A673 (cell line): ENCODE measurements at regions not wholly inside any gene's neighbourhood (a gene's known extent, or its start where the extent isn't known, plus 50 kb on each side); places are given as distances from the start of the nearest gene placed in this dataset.

Source experiments
- BruUV-seq: library from RNA; stranded (reverse); fragments of 400-500 nt; replicated peaks from 2 replicates; lab custom pipeline; 2021; lab: Mats Ljungman, UMichigan
- CTCF ChIA-PET: fragments of 300-600 bp; sonication (Branson Sonifier 250); formaldehyde crosslinking; loops from one replicate; lab custom pipeline; 2022; ENCODE audit warnings: antibody characterized with exemption; lab: Charles Lee
- POLR2A ChIA-PET: fragments of 300-600 bp; sonication (Branson Sonifier 250); formaldehyde crosslinking; loops from one replicate; lab custom pipeline; 2022; ENCODE audit warnings: antibody characterized with exemption; ENCODE audit not compliant: low non-redundant PET; lab: Charles Lee
- DNase-seq: peaks from one replicate; pipeline ENCODE4 v3.0.0-alpha.2; 2015; ENCODE audit warnings: low spot score
- H3K27ac ChIP-seq: fragments of 200-600 bp; sonication (generic); 2 replicates; pipeline ENCODE4 v1.5.1; 2016; ENCODE audit warnings: mixed run types, low read depth, mild to moderate bottlenecking, mixed read lengths, antibody characterized with exemption, low read length; ENCODE audit not compliant: poor library complexity, severe bottlenecking
- H3K27me3 ChIP-seq: fragments of 200-600 bp; sonication (generic); replicated peaks from 2 replicates; pipeline ENCODE4 v1.6.1; 2017; ENCODE audit warnings: mixed run types, low read depth, mild to moderate bottlenecking, mixed read lengths, antibody characterized with exemption, low read length; ENCODE audit not compliant: insufficient read depth, poor library complexity
- H3K36me3 ChIP-seq: fragments of 200-600 bp; sonication (generic); 2 replicates; pipeline ENCODE4 v1.6.1; 2016; ENCODE audit warnings: mixed run types, mild to moderate bottlenecking, mixed read lengths, antibody characterized with exemption, low read length; ENCODE audit not compliant: insufficient read depth, poor library complexity, severe bottlenecking
- H3K4me1 ChIP-seq: fragments of 200-600 bp; sonication (generic); 2 replicates; pipeline ENCODE4 v1.6.1; 2017; ENCODE audit warnings: mixed run types, mild to moderate bottlenecking, mixed read lengths, antibody characterized with exemption, low read length; ENCODE audit not compliant: insufficient read depth, poor library complexity, severe bottlenecking
- H3K4me3 ChIP-seq: fragments of 200-600 bp; sonication (generic); 2 replicates; pipeline ENCODE4 v1.5.1; 2016; ENCODE audit warnings: low read depth, mixed run types, mild to moderate bottlenecking, mixed read lengths, low read length; ENCODE audit not compliant: poor library complexity, severe bottlenecking
- H3K9me3 ChIP-seq: fragments of 200-600 bp; sonication (generic); 2 replicates; pipeline ENCODE4 v1.6.1; 2016; ENCODE audit warnings: mixed run types, low read depth, mild to moderate bottlenecking, mixed read lengths, antibody characterized with exemption, low read length; ENCODE audit not compliant: poor library complexity, severe bottlenecking
- EZH2 ChIP-seq: fragments of 200-600 bp; sonication (generic); IDR thresholded peaks from 2 replicates; pipeline ENCODE4 v1.6.1; 2017; ENCODE audit warnings: borderline replicate concordance, low read depth, mild to moderate bottlenecking, mixed read lengths, antibody characterized with exemption, low read length; ENCODE audit not compliant: poor library complexity, severe bottlenecking
- intact Hi-C: fragments of 100-400 bp; cut with micrococcal nuclease; formaldehyde crosslinking; loops from one replicate; pipeline ENCODE4 v1.10.0; 2022; ENCODE audit not compliant: unreplicated experiment
- TF ChIP-seq, protein P1 (sequence below): fragments of 300-800, 200-600 bp; sonication (generic); conservative IDR thresholded peaks from 2 replicates; pipeline ENCODE4 v1.5.1; 2017; ENCODE audit warnings: low read depth, mild to moderate bottlenecking, antibody characterized with exemption, low read length, moderate library complexity, mixed read lengths

DNA sequence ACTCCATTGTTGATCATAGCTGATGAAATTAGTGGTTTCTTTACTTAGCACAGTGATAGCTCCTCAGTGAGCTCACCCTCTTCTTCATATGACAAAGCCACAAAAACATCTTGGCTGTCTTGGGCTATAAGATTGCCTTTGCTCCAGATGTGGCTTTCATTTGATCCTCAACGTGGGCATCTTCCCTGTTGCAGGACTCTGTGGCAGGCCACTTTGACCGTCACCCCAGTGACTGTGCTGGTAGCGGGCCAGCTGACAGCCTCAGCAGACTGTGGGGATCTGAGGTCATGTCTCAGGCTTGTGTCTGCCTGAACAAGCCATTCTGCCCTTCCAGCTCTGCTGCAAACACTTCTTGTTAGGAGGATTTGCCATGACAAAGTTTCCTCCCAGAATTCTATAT is 422.2 kb downstream of the NR2F1-AS1 start:
- Histone ChIP-seq H3K4me1 (no peaks in the 10 kb centered on the region), H3K27me3 (no peaks in the 10 kb centered on the region), H3K36me3 (no peaks in the 10 kb centered on the region), H3K4me3 (no peak overlapping the region), H3K9me3 (no peaks in the 10 kb centered on the region), H3K27ac (no peak overlapping the region)
- ChIA-PET POLR2A (no interaction called here), CTCF (no interaction called here)
- no peak for DNase-seq
- TF ChIP-seq, protein P1, sequence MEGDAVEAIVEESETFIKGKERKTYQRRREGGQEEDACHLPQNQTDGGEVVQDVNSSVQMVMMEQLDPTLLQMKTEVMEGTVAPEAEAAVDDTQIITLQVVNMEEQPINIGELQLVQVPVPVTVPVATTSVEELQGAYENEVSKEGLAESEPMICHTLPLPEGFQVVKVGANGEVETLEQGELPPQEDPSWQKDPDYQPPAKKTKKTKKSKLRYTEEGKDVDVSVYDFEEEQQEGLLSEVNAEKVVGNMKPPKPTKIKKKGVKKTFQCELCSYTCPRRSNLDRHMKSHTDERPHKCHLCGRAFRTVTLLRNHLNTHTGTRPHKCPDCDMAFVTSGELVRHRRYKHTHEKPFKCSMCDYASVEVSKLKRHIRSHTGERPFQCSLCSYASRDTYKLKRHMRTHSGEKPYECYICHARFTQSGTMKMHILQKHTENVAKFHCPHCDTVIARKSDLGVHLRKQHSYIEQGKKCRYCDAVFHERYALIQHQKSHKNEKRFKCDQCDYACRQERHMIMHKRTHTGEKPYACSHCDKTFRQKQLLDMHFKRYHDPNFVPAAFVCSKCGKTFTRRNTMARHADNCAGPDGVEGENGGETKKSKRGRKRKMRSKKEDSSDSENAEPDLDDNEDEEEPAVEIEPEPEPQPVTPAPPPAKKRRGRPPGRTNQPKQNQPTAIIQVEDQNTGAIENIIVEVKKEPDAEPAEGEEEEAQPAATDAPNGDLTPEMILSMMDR, result no peak
- no peak for TF ChIP-seq EZH2
- intact Hi-C loops, result no loop called here
- BruUV-seq, result no TSS peak

DNA sequence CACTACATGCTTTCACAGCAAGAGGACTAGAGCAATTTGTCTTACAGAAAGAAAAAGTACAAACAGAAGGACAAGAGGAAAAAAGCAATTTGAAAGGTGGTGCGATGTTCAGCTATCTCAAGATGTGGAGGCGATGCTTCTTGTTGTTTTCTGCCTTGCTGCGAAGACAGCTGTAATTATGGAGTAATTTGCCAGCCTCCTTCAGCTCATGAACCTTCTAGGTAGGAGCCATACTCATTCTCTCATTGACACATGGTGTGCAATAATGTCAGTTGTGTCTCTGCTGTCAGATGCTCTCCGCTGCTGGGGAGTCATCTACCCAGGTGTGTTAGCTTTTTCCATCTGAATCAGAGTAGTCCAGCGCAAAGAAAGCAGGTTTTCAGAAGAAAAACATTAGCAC is 424.5 kb downstream of the NR2F1-AS1 start:
- Histone ChIP-seq H3K4me1 (no peaks in the 10 kb centered on the region), H3K9me3 (no peaks in the 10 kb centered on the region), H3K27ac (no peak overlapping the region), H3K27me3 (no peaks in the 10 kb centered on the region), H3K36me3 (no peaks in the 10 kb centered on the region), H3K4me3 (no peak overlapping the region)
- ChIA-PET POLR2A (no interaction called here), CTCF (no interaction called here)
- DNase-seq, result no peak
- intact Hi-C loops, result no loop called here
- TF ChIP-seq, protein P1, result no peak
- no peak for TF ChIP-seq EZH2
- BruUV-seq, result no TSS peak

DNA sequence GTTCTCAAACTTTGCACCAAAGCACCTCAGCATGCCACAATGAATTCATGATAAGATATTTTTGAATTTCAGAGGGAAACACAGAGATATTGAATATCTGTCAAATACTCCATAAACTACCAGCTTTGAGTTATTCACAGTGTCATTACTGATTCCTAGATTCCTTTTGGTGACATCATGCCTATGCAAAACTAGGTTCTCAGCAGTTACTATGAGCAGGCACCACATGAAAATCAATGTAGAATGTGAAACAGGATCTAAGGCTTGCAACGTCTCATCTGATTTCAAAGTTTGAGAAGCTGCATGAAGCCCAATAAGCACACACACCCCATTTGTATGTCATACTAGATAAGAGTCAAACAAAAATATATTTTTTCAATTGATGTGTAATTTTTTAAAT is 426.5 kb downstream of the NR2F1-AS1 start:
- Histone ChIP-seq H3K9me3 (no peaks in the 10 kb centered on the region), H3K27me3 (no peaks in the 10 kb centered on the region), H3K36me3 (no peaks in the 10 kb centered on the region), H3K4me1 (no peaks in the 10 kb centered on the region), H3K4me3 (no peak overlapping the region), H3K27ac (no peak overlapping the region)
- DNase-seq, result no peak
- POLR2A ChIA-PET, result no interaction called here
- TF ChIP-seq, protein P1, result no peak
- TF ChIP-seq EZH2, result no peak
- intact Hi-C loops, result no loop called here
- CTCF ChIA-PET, result no interaction called here
- BruUV-seq, result no TSS peak
